HepG2 (cell line): ENCODE measurements at regions not wholly inside any gene's neighbourhood (a gene's known extent, or its start where the extent isn't known, plus 50 kb on each side); places are given as distances from the start of the nearest gene placed in this dataset.

Experiments
- ATAC-seq: fragments of 200-7000 bp; cut with Tn5 transposase; 3 replicates; pipeline ENCODE4 v1.9.1; 2020; ENCODE audit warnings: mild to moderate bottlenecking, moderate library complexity
- BruUV-seq: library from RNA; stranded (reverse); fragments of 400-500 nt; replicated peaks from 2 replicates; lab custom pipeline; 2021; lab: Mats Ljungman, UMichigan
- CTCF ChIA-PET: fragments of 300-600 bp; formaldehyde crosslinking; extraction: SDS; loops from one replicate; lab custom pipeline; 2021; ENCODE audit warnings: low total read pairs, inconsistent platforms, low intra/inter-chr PET ratio; lab: Yijun Ruan, JAX
- POLR2A ChIA-PET: fragments of 350-600 bp; sonication (Branson Sonifier 250); formaldehyde crosslinking; loops from one replicate; lab custom pipeline; 2020; ENCODE audit warnings: antibody characterized with exemption, inconsistent platforms; lab: Yijun Ruan, JAX
- DNase-seq: peaks from one replicate; pipeline ENCODE4 v3.0.0-alpha.2; 2015; ENCODE audit warnings: low spot score
- FAIRE-seq: peaks from 3 replicates; lab custom pipeline; 2011; peaks lifted over from hg19 to GRCh38; lab: Jason Lieb, UNC
- H2AFZ ChIP-seq: one replicate; pipeline ENCODE4 v1.6.1; 2011; ENCODE audit warnings: low read length, inconsistent platforms
- H3K27ac ChIP-seq: fragments of 300-600 bp; 3 replicates; pipeline ENCODE4 v1.8.0; 2011; ENCODE audit warnings: mixed run types, mild to moderate bottlenecking, mixed read lengths, low read length, inconsistent platforms; ENCODE audit not compliant: insufficient read depth; ENCODE audit errors: extremely low read length
- H3K27me3 ChIP-seq, 2 experiments: fragments of 200-600 bp in 1 of 2; 2 replicates in 1 of 2; 3 replicates in 1 of 2; pipeline versions ENCODE4 v1.6.0 to v1.8.0; 2011; ENCODE audit warnings: low read length in 2 of 2, mild to moderate bottlenecking in 2 of 2, moderate library complexity in 2 of 2, inconsistent platforms in 1 of 2; ENCODE audit not compliant: insufficient read depth in 2 of 2, control insufficient read depth in 1 of 2
- H3K36me3 ChIP-seq, 2 experiments: fragments of 200-600 bp in 1 of 2; replicated peaks in 1 of 2; 2 replicates in 1 of 2; 3 replicates in 1 of 2; pipeline versions ENCODE4 v1.5.1 to v1.8.0; 2011; ENCODE audit warnings: low read length in 2 of 2, inconsistent platforms in 1 of 2; ENCODE audit not compliant: insufficient read depth in 2 of 2, control insufficient read depth in 1 of 2
- H3K4me1 ChIP-seq: 2 replicates; pipeline ENCODE4 v1.5.1; 2012; ENCODE audit warnings: low read length, inconsistent platforms; ENCODE audit not compliant: insufficient read depth
- H3K4me2 ChIP-seq: 2 replicates; pipeline ENCODE4 v1.6.0; 2011; ENCODE audit warnings: low read depth, low read length, inconsistent platforms
- H3K4me3 ChIP-seq, 3 experiments: fragments of 200-600 bp in 1 of 3; sonication (generic), shearing (Covaris generic) in 1 of 3; replicated peaks in 1 of 3; 2 replicates each; pipeline ENCODE4 v1.5.1; 2011 to 2016; ENCODE audit warnings: low read length in 3 of 3, inconsistent platforms in 2 of 3, low read depth in 2 of 3, mild to moderate bottlenecking in 2 of 3, control low read depth in 1 of 3, mixed read lengths in 1 of 3; ENCODE audit not compliant: insufficient read depth in 1 of 3
- H3K79me2 ChIP-seq: one replicate; pipeline ENCODE4 v1.6.1; 2011; ENCODE audit warnings: low read length, inconsistent platforms; ENCODE audit not compliant: insufficient read depth
- H3K9ac ChIP-seq: 2 replicates; pipeline ENCODE4 v1.6.0; 2011; ENCODE audit warnings: mild to moderate bottlenecking, low read depth, low read length, inconsistent platforms; ENCODE audit not compliant: insufficient read depth
- H3K9me3 ChIP-seq: 2 replicates; pipeline ENCODE4 v1.5.1; 2012; ENCODE audit warnings: mild to moderate bottlenecking, low read length
- H4K20me1 ChIP-seq: 2 replicates; pipeline ENCODE4 v1.6.0; 2011; ENCODE audit warnings: inconsistent platforms, mild to moderate bottlenecking, low read length, moderate library complexity; ENCODE audit not compliant: insufficient read depth
- BRD4 ChIP-seq: sonication (generic); formaldehyde crosslinking; IDR thresholded peaks from 2 replicates; pipeline ENCODE4 v1.4.0; 2020; ENCODE audit warnings: missing genetic modification reagents
- FIP1L1 ChIP-seq: fragments of 200-400 bp; formaldehyde crosslinking; IDR thresholded peaks from 2 replicates; pipeline ENCODE4 v1.6.1; 2018; ENCODE audit warnings: low read depth, mild to moderate bottlenecking, low read length, moderate library complexity, borderline replicate concordance; ENCODE audit not compliant: insufficient read depth
- GTF2F1 ChIP-seq: fragments of 150-350 bp; IDR thresholded peaks from 2 replicates; pipeline ENCODE4 v1.6.1; 2014; ENCODE audit warnings: low read length
- KDM5A ChIP-seq: fragments of 200-600 bp; sonication (generic); IDR thresholded peaks from 2 replicates; pipeline ENCODE4 v1.7.0; 2018; ENCODE audit warnings: antibody characterized with exemption, mild to moderate bottlenecking, low read length, borderline replicate concordance
- MLLT10 ChIP-seq: sonication (generic); formaldehyde crosslinking; IDR thresholded peaks from 2 replicates; pipeline ENCODE4 v1.4.0; 2020; ENCODE audit warnings: missing genetic modification reagents
- MTA3 ChIP-seq: sonication (generic); formaldehyde crosslinking; IDR thresholded peaks from 2 replicates; pipeline ENCODE4 v1.4.0; 2020; ENCODE audit warnings: missing genetic modification reagents
- MYNN ChIP-seq: sonication (generic); formaldehyde crosslinking; IDR thresholded peaks from 2 replicates; pipeline ENCODE4 v1.4.0; 2020; ENCODE audit warnings: mild to moderate bottlenecking, low read depth, missing genetic modification reagents
- PCBP1 ChIP-seq: fragments of 200-400 bp; formaldehyde crosslinking; IDR thresholded peaks from 2 replicates; pipeline ENCODE4 v1.6.1; 2017; ENCODE audit warnings: mild to moderate bottlenecking, low read depth, low read length, borderline replicate concordance
- PHF21A ChIP-seq: sonication (generic); formaldehyde crosslinking; IDR thresholded peaks from 2 replicates; pipeline ENCODE4 v1.5.0; 2020; ENCODE audit warnings: mild to moderate bottlenecking, missing genetic modification reagents
- SMARCE1 ChIP-seq: fragments of 450-650 bp; IDR thresholded peaks from 2 replicates; pipeline ENCODE4 v1.6.1; 2017; ENCODE audit warnings: borderline replicate concordance
- ZNF251 ChIP-seq: sonication (generic); formaldehyde crosslinking; IDR thresholded peaks from 2 replicates; pipeline ENCODE4 v1.9.0; 2021; ENCODE audit warnings: mild to moderate bottlenecking, missing genetic modification reagents
- ZNF510 ChIP-seq: sonication (generic); formaldehyde crosslinking; IDR thresholded peaks from 2 replicates; pipeline ENCODE4 v1.4.0; 2020; ENCODE audit warnings: low read depth, mild to moderate bottlenecking, missing genetic modification reagents
- ZNF558 ChIP-seq: sonication (generic); formaldehyde crosslinking; IDR thresholded peaks from 2 replicates; pipeline ENCODE4 v1.9.0; 2022; ENCODE audit warnings: mild to moderate bottlenecking, missing genetic modification reagents, borderline replicate concordance
- ZNF674 ChIP-seq: sonication (generic); formaldehyde crosslinking; IDR thresholded peaks from 2 replicates; pipeline ENCODE4 v1.5.0; 2020; ENCODE audit warnings: low read depth, mild to moderate bottlenecking, missing genetic modification reagents
- whole genome bisulfite sequencing: methylation state at CpG from one replicate; pipeline ENCODE4 v1.1.6; 2017; ENCODE audit warnings: low lambda C conversion rate; 5-methylcytosine and 5-hydroxymethylcytosine counted together
- in situ Hi-C: cut with HindIII; loops from 2 replicates; pipeline ENCODE4 v1.10.0; 2017; ENCODE audit warnings: low pct_unique_long_range_greater_than_20kb; ENCODE audit not compliant: extremely low pct_ligation_motif_present
- intact Hi-C: fragments of 100-400 bp; cut with micrococcal nuclease; formaldehyde crosslinking; loops from one replicate; pipeline ENCODE4 v1.10.0; 2022; ENCODE audit not compliant: unreplicated experiment

DNA sequence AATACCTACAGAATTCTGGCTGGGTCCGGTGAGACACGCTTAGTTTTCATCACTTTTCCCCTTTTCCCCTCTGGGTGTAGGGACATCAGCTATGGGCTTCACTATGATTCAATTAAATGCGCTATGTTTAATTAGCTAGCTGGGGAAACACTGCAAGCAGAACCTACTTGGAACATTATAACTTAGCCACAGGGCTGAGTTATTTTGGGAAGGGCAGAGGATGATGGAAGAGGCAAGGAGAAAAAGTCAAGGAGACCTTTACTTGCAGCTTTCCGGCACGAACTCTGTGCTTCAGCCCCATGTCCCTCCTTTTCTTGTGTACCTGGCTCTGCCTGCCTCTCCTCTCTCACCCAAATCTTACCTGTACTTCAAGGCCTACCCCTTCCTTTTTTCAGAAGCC, 62.8 kb downstream of the KIF4B start:
- Histone ChIP-seq H3K79me2 (no peaks in the 10 kb centered on the region), H3K4me1 (no peaks in the 10 kb centered on the region), H3K4me3 (no peak overlapping the region), H3K27ac (no peak overlapping the region), H3K36me3 (no peaks in the 10 kb centered on the region), H2AFZ (no peak overlapping the region), H3K4me2 (no peak overlapping the region), H3K9me3 (no peaks in the 10 kb centered on the region), H3K9ac (no peak overlapping the region), H4K20me1 (no peaks in the 10 kb centered on the region), H3K27me3 (peaks cover 2 to 9% of the 10 kb centered on the region in 2 experiments; a peak in 3 of 5 replicates)
- 33% methylated on average over 5 of the region's 5 CpGs for whole genome bisulfite sequencing
- BruUV-seq, result no TSS peak
- no peak for FAIRE-seq
- no peak for TF ChIP-seq PHF21A (CRISPR knock-in tag)
- TF ChIP-seq KDM5A, result no peak
- no peak for TF ChIP-seq PCBP1
- no peak for TF ChIP-seq ZNF251
- no peak for TF ChIP-seq FIP1L1
- TF ChIP-seq ZNF674 (CRISPR knock-in tag), result no peak
- no peak for TF ChIP-seq ZNF510 (CRISPR knock-in tag)
- TF ChIP-seq MYNN, result no peak
- ChIA-PET POLR2A (no interaction called here), CTCF (no interaction called here)
- in situ Hi-C loops (no loop called here), intact Hi-C loops (no loop called here)
- DNase-seq, result no peak
- no peak for ATAC-seq

DNA sequence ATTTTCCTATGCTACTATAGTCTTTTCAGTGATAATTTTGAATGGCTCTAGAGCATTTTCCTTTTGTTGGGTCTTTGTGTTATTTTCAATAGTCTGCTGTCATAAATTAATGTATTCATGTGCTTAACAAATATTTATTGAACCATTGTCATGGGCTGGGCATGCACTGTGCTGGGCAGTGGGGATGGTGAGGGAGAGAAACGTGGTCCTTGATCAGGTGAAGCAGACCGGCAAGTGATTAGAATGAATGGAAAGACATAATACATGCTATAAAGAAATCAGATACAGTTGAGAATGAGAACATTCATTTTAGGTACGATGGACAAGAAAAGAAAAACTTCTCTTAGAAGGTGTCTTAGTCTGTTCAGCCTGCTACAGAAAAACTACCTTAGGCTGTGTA, 66.1 kb downstream of the KIF4B start:
- no peaks in the 10 kb centered on the region for H3K36me3 ChIP-seq
- ATAC-seq (no peak), DNase-seq (no peak), FAIRE-seq (no peak)
- BruUV-seq, result no TSS peak
- H3K27ac ChIP-seq, result no peak overlapping the region
- in situ Hi-C loops, result no loop called here
- TF ChIP-seq MTA3 (CRISPR knock-in tag) (no peak), MLLT10 (CRISPR knock-in tag) (no peak), SMARCE1 (no peak), ZNF558 (CRISPR knock-in tag) (no peak), BRD4 (no peak), GTF2F1 (no peak)
- no peaks in the 10 kb centered on the region for H3K4me1 ChIP-seq
- H4K20me1 ChIP-seq, result no peaks in the 10 kb centered on the region
- 2% methylated on average over 3 of the region's 3 CpGs for WGBS
- peaks cover 2 to 9% of the 10 kb centered on the region in 2 experiments; a peak in 3 of 5 replicates for H3K27me3 ChIP-seq
- no peak overlapping the region for H2AFZ ChIP-seq
- no peaks in the 10 kb centered on the region for H3K79me2 ChIP-seq
- intact Hi-C loops, result no loop called here
- POLR2A ChIA-PET, result no interaction called here
- H3K9ac ChIP-seq, result no peak overlapping the region
- H3K4me2 ChIP-seq, result no peak overlapping the region
- H3K9me3 ChIP-seq, result no peaks in the 10 kb centered on the region
- CTCF ChIA-PET, result no interaction called here
- no peak overlapping the region for H3K4me3 ChIP-seq
